ENCODE measurements at regions not wholly inside any gene's neighbourhood (a gene's known extent, or its start where the extent isn't known, plus 50 kb on each side); places are given as distances from the start of the nearest gene placed in this dataset.
"Not testable (repeated sequence)": the region's sequence is repeated elsewhere in the genome, so short reads cannot be mapped to it uniquely, and the experiment has no call there.

DNA sequence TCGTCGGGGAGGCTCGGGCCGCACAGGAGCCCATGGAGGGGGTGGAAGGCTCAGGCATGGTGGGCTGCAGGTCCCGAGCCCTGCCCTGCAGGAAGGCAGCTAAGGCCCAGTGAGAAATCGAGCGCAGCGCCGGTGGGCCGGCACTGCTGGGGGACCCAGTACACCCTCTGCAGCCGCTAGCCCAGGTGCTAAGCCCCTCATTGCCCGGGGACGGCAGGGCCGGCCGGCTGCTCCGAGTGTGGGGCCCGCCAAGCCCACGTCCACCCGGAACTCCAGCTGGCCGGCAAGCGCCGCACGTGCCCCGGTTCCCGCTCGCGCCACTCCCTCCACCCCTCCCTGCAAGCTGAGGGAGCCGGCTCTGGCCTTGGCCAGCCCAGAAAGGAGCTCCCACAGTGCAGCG is 395.6 kb upstream of the MGMT start:
- not testable (repeated sequence) for DNase-seq

DNA sequence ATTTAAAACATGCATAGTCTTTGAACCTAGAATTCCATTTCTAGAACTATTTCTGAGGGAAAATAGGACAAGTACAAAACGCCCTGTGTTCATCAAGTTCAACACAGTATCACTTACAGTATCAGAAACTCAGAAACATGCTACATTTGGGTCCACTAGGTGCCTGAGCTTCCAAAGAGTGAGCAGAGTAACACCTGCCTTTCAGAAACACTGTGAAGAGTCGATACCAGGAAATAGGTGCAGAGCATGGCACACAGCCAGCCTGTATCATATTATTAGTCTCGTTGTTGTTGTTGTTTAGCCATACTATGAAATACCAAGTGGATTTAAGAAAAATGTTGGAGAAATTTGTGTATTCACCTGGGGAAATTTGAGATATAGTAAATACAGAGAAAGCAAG is 392.1 kb upstream of the MGMT start:
- DNase-seq = no peak

DNA sequence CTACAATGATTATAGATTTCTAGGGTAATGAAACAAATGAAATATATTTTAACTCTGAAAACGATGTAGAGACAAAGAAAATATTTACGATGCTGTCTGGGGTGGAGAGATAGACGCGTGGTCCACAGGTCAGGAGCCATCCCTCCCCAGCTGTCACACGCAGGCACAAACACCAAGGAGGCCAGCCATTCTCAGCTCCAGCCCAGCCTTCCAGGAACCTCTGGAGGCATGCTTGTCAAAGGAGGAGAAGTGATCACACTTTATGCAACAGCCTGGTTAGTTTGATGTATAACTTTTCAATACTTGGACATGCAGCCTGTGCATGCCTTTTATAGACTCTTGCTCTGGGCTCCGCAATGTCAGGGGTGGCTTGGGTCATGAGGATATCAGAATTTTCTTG is 391.5 kb upstream of the MGMT start:
- no peak for DNase-seq

DNA sequence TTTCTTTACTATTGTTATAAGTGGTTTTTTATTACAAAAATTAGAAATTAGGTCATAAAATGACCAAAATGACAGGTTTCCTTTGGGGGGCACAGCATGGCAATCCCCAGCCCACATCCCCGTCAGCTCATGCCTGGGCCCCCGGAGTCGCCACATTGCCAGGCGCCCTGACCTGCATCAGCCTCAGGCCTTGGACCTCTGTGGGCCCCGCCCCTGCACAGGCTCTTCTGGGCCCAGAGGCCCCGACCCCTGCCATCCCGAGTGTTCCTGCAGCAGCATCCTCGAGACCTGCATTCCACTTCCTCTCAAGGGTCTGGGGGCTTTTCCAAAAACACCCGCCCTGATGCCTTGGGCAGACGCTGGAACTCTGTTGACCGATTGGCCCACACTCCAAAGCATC is 391.1 kb upstream of the MGMT start:
- DNase-seq = no peak

DNA sequence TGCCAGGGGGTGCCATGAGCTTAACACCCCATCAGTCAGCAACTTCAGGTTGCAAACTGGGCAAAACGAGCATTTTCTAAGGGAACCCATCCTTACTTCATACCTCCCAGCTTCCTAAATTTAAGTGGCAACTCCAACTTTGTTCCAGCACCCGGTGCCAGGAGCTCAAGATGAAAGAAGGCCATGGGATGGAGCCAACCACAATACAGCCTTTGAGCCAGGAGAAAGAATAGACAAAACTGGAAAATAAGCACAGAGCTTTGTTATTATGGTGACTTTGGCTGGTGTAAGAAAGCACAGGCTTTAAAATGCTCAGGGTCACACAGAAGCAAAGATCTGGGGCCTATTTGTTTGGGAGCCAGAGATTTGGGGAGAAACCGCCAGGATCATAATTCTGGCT is 388.7 kb upstream of the MGMT start:
- no peak for DNase-seq

DNA sequence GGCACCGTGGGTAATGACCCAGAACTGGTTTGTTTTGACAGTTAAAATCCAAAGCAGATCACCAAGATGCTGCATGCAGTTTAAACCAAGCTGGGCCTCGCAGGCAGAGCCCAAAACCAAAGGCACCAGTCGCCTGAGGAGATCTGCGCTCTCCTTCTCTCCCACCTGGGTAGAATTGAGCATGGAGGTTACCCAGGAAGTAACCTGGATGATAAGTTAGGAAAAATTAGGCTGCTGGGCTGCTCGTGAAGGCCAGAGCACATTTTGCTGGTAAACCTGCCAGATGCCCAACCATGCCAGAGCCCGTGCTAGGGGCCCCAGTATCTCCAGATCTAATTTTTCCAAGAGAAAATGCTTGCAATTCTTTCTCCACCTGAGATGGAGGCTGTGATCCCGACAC is 388.3 kb upstream of the MGMT start:
- no peak for DNase-seq

DNA sequence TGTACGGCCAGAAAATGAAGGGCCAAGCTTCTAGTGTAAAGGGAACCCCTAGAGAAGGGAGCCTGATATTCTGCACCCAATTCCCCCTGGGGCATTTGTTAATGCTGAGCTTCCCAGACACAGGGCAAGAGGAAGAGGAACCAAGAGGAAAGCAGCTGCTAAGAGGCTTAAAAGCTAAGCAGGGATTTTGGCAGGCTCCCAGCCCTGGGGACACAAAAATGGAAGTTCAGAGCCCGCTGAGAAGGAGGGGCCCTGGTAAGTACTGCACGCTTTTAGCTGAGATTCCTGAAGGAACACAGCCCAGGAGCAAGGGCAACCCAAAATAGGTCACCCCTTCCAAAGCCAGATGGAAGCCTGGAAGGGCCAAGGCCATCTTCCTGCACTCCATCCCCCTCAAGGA is 387.3 kb upstream of the MGMT start:
- DNase-seq = no peak

- DNase-seq = no peak
Observed at GRCh38 chr10:129085811-129086210, 381.2 kb upstream of the MGMT start.

- no peak for DNase-seq
Observed at GRCh38 chr10:129089341-129089740, 377.7 kb upstream of the MGMT start.

DNA sequence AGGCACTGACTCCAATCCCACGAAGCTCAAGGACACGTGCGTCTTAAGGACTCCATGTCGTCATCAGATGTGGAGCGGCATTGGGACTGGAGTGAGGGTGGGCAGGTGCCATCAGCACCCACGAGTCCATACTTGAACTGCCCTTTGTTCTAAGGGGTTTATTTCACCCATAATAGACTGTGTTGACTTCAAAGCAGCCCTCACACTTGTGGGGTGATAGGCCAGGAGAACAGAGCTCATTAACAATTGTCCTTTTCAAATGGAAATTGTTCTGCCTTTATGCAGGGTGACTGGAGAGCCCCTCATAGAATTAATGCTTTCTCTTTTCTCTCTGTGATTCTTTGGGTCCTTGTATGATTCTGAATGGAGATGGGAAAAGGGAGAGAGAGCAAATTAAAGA is 376.9 kb upstream of the MGMT start:
- DNase-seq = no peak

GRCh38 chr10:129090618-129091366 is 376.2 kb upstream of the MGMT start:
- DNase-seq = no peak

GRCh38 chr10:129093641-129094040 is 373.4 kb upstream of the MGMT start:
- no peak for DNase-seq

DNA sequence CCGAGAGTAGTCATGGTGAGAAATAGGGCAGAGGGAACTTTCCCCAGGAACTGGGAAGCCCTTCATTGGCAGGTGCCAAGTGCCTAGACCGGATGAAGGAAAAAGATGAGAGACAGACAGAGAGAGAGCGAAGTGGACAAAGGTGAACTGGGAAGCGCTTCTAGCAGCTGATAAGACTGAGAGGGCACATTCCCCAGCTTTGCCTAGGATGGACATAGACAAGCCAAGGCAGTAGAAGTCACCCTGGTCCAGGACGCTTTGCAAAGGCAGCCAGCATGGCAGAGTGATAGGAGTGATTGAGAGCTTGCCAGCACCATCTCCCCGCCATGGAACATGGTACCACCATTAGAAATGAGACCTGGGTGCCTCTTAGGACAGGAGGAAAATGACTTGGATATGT is 372.8 kb upstream of the MGMT start:
- DNase-seq = no peak

GRCh38 chr10:129094861-129095260 is 372.2 kb upstream of the MGMT start:
- DNase-seq = no peak

DNA sequence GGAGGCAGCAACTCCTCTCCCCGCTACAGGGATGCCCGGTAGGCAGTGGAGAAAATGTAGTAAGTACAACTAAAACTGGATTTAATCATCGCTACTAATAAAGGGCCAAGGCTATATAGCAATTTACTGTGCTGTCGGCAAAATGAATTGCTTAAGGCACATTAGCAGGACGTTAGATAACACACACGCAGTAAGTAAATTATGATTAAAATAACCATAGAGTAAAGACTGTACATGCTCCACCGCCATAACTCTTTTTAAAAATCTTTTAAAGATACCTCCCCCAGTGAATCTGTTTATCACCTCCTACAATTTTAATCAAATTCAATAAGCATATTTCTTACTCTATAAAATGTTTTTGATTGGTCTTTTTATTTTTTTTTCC is 371.4 kb upstream of the MGMT start:
- no peak for DNase-seq

DNA sequence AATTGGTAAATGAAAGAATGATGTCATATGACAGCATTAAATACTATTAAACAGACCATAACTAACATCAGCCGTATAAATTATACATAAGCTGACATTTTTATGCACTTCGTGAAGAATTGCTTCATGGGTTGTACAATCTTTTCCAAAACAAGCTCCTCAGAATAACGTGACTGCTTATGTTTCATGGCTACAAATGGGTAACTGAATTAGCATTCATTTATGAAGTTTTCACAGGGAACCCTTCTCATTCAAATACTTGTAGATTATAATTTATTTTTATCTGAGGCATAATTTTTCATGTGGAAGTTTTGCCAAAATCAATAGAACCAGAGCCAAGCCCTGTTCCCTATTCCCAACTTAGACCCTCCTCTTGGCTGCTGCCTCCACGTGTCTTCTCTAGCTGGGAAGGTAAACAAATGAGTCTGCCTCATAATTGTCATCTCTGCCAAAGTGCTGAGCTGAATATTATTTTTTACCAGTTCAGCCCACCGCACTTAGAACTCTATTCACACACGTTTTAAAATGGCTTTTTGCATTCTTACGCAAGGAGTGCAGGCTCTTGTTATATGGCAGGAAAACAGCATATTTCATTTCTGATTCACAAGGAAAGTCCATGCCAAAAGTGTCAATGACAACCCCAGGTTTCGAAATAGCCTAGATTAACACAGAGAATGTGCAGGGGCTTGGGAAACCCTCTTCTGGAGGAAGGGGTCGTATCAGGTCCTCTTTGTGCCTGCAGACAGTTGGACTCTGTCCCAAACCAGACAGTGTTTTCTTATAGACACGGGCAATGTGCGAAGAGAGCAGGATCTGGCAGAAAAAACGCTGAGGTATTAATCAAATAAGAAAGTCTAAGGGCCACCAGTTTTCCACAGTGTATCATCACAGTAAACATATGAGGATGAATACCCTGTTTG is 370.7 kb upstream of the MGMT start:
- peak; percentile 52 for DNase-seq

- DNase-seq = no peak
Observed at GRCh38 chr10:129097776-129098330, 369.2 kb upstream of the MGMT start.

DNA sequence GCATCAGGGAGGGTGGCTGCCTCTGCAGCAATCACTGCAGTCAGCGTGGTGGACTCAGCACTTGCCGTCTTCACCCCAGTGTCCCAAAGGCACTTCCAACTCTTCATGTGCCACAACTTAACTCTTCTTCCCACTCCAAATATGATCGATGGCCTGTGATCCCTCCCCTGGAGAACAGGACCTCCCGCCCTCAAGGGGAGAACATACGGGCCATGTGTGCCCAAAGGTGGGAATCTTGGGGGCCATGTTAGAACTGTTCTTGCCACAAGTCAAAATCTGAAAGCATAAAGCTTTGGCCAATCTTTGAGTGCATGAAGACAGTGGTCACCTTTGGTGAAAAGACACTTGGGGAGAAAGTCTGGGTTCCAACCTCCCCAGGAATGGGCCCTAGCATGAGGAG is 368.5 kb upstream of the MGMT start:
- no peak for DNase-seq

GRCh38 chr10:129099486-129099885 is 367.6 kb upstream of the MGMT start:
- DNase-seq = no peak

GRCh38 chr10:129099992-129100391 is 367.0 kb upstream of the MGMT start:
- no peak for DNase-seq

DNA sequence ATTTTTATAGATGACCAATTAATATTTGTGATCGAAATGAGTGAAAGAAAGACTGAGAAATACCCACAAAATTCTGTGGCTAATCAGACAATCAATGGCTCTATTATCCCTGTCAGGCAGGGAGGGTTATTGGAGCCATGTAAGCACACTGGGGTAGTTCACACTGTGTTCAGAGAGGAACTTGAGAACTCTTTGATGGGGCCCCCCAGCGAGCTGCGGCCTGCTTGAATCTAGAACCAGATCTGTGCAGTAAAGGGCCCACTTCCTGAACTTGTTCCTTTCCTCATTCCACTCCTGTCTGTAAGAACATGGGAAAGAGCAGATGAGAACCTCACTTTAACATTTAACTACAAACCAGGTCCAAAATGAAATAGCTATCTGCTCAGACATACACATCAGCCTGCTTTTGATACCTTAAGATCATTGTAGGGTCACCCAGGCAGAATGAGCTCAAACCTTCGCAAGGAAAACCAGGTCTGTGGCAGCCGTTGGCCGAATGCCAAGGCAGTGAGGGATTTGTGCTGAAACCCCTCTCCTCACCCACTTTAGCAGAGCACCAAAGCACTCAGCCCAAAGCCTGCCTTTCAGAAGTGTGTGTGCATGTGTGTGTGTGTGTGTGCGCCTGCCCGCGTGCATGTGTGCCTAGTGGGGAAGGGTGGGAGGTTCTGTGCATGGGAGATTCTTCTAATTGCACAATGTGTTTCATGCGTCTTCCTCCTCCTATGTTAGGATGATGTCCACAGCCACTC is 365.6 kb upstream of the MGMT start:
- no peak for DNase-seq

DNA sequence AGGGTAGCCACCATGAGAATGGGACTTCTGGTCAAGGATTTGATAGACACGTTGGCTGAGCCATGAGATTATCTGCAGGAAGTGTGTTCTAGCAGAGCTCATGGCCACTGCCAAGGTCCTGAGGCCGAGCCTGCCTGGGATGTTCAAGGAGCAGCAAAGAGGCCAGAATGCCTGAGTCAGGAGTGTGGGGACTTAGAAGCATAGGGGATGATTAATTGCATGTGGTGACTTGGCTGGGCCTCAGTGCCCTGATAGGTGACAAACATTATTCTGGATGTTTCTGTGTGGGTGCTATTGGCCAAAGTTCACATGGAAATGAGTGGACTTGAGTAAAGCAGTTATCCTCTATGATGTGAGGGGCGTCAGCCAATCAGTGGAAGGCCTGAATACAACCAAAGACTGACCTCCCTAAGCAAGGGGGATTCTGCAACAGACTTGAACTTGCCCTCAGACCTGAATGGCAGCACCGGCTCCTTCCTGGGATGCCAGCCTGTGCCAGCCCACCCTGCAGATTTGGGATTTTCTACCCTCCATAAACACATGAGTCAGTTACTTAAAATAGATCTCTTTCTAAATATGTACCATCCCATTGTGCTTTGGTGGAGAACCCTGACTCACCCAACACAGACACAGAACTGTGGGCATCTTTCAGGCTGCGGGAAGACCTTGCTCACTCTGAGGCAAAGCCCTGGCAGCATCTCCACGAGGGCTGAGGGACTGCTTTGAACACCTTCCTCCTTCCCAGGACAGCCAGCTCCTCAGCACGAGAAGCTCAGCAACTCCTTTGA is 363.9 kb upstream of the MGMT start:
- no peak for DNase-seq
